Mammary epithelial cell (primary cell): ENCODE measurements at regions not wholly inside any gene's neighbourhood (a gene's known extent, or its start where the extent isn't known, plus 50 kb on each side); places are given as distances from the start of the nearest gene placed in this dataset.

Source experiments
- EZH2 ChIP-seq: IDR thresholded peaks from 2 replicates; pipeline ENCODE4 v1.6.1; 2012; ENCODE audit warnings: low read length, inconsistent platforms, borderline replicate concordance
- TF ChIP-seq, protein P1 (sequence below), 2 donors: IDR thresholded peaks in 1 of 2; conservative IDR thresholded peaks in 1 of 2; 2 replicates each; pipeline ENCODE4 v1.5.1; 2011 to 2012; ENCODE audit warnings: inconsistent platforms in 2 of 2, low read length in 2 of 2, mild to moderate bottlenecking in 2 of 2, control low read depth in 1 of 2, low read depth in 1 of 2; ENCODE audit not compliant: insufficient read depth in 1 of 2; ENCODE audit errors: extremely low read depth in 1 of 2

DNA sequence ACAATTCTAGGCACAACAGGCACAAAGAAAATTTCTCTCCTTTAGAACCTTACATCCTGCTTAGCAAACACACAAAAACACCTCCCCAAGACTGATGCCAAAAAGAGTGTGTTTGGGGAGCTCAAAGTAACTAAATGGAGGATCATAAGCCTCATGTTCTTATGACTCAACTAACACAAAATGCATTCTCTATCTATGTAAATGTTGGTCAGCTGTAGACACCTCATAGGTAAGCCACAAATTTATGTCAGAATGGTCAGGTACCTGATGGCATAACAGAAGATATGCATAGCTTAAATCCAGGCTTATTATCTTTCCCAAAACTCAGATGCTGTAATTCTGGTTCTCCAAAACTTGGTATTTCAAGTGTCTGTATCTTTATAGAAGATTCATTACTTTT, 315.1 kb downstream of the C7orf25 start:
- TF ChIP-seq, protein P1, sequence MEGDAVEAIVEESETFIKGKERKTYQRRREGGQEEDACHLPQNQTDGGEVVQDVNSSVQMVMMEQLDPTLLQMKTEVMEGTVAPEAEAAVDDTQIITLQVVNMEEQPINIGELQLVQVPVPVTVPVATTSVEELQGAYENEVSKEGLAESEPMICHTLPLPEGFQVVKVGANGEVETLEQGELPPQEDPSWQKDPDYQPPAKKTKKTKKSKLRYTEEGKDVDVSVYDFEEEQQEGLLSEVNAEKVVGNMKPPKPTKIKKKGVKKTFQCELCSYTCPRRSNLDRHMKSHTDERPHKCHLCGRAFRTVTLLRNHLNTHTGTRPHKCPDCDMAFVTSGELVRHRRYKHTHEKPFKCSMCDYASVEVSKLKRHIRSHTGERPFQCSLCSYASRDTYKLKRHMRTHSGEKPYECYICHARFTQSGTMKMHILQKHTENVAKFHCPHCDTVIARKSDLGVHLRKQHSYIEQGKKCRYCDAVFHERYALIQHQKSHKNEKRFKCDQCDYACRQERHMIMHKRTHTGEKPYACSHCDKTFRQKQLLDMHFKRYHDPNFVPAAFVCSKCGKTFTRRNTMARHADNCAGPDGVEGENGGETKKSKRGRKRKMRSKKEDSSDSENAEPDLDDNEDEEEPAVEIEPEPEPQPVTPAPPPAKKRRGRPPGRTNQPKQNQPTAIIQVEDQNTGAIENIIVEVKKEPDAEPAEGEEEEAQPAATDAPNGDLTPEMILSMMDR (conservative IDR thresholded peaks at IDR 0.05 in 1 of 2, IDR thresholded peaks at IDR 0.05 in 1 of 2; ENCODE audit: extremely low read depth in 1 of 2, insufficient read depth in 1 of 2, low read depth in 1 of 2, low read length in 2 of 2): no peak
- no peak for TF ChIP-seq EZH2
